Sigmoid colon (tissue), 6 donors: ENCODE measurements at regions not wholly inside any gene's neighbourhood (a gene's known extent, or its start where the extent isn't known, plus 50 kb on each side); places are given as distances from the start of the nearest gene placed in this dataset.

Source experiments
- DNase-seq: peaks from one replicate; pipeline ENCODE4 v3.0.0-alpha.2; 2019
- H3K27ac ChIP-seq, 4 donors: fragments of 200-600 bp; sonication (generic); one replicate each; pipeline ENCODE4 v1.5.1; 2016 to 2019; ENCODE audit warnings: mild to moderate bottlenecking in 1 of 4
- H3K27me3 ChIP-seq, 3 donors: fragments of 200-600 bp; sonication (generic); one replicate each; pipeline ENCODE4 v1.5.1; 2019; ENCODE audit warnings: mild to moderate bottlenecking in 1 of 3
- H3K36me3 ChIP-seq, 4 donors: fragments of 200-600 bp; sonication (generic); one replicate each; pipeline ENCODE4 v1.5.1; 2016 to 2019
- H3K4me1 ChIP-seq, 4 donors: fragments of 200-600 bp; sonication (generic); one replicate each; pipeline ENCODE4 v1.5.1; 2017 to 2019
- H3K4me3 ChIP-seq, 4 donors: fragments of 200-600 bp; sonication (generic); one replicate each; pipeline ENCODE4 v1.5.1; 2017 to 2019; ENCODE audit warnings: mild to moderate bottlenecking in 2 of 4, moderate library complexity in 1 of 4
- H3K9me3 ChIP-seq, 4 donors: fragments of 200-600 bp in 3 of 4; sonication (generic) in 3 of 4; one replicate each; pipeline versions ENCODE4 v1.5.1 to v1.6.1; 2013 to 2019
- CTCF ChIP-seq, 4 experiments: fragments of 450-650 bp in 3 of 4; fragments of 200-600 bp in 1 of 4; IDR thresholded peaks; one replicate each; pipeline ENCODE4 v1.5.1; 2016 to 2019; ENCODE audit warnings: antibody characterized with exemption in 4 of 4, mild to moderate bottlenecking in 3 of 4, moderate library complexity in 2 of 4
- EP300 ChIP-seq, 4 donors: sonication (generic); formaldehyde crosslinking; IDR thresholded peaks; one replicate each; pipeline ENCODE4 v1.6.1; 2017; ENCODE audit warnings: antibody characterized with exemption in 4 of 4
- POLR2A ChIP-seq, 2 donors: fragments of 450-650 bp; IDR thresholded peaks; one replicate each; pipeline ENCODE4 v1.6.1; 2016; ENCODE audit warnings: antibody characterized with exemption in 2 of 2, mild to moderate bottlenecking in 2 of 2, moderate library complexity in 2 of 2
- POLR2AphosphoS5 ChIP-seq, 4 donors: sonication (generic); formaldehyde crosslinking; IDR thresholded peaks; one replicate each; pipeline ENCODE4 v1.6.1; 2017; ENCODE audit warnings: antibody characterized with exemption in 4 of 4
- WGBS, 2 donors: extraction: QIAGEN DNeasy Blood & Tissue Kit; methylation state at CpG; one replicate each; pipeline ENCODE4 v1.1.7; 2013; 5-methylcytosine and 5-hydroxymethylcytosine counted together
- intact Hi-C: fragments of 100-400 bp; cut with DNase I; formaldehyde crosslinking; loops from one replicate; pipeline ENCODE4 v1.15.1; 2023
- donor health status: healthy with polysubstance abuse.
- donor health status: healthy.

- intact Hi-C loops, result no loop called here
- Histone ChIP-seq H3K27ac (no peak overlapping the region), H3K36me3 (no peaks in the 10 kb centered on the region), H3K4me1 (no peaks in the 10 kb centered on the region), H3K27me3 (no peaks in the 10 kb centered on the region), H3K4me3 (no peak overlapping the region), H3K9me3 (no peaks in the 10 kb centered on the region)
- WGBS, 2 donors, result 91% methylated on average over 1 of the region's 1 CpG
- DNase-seq, result no peak
- TF ChIP-seq POLR2AphosphoS5 (IDR thresholded peaks at IDR 0.05), result no peak
- no peak for TF ChIP-seq POLR2A (IDR thresholded peaks at IDR 0.05)
- TF ChIP-seq EP300 (IDR thresholded peaks at IDR 0.05), result no peak
- TF ChIP-seq CTCF (IDR thresholded peaks at IDR 0.05), result no peak
Measured at GRCh38 chr13:97528518-97528917, 94.5 kb downstream of the RAP2A start.

GRCh38 chr13:97534540-97534939 lies 100.6 kb downstream of the RAP2A start:
- H3K27me3 ChIP-seq, result no peaks in the 10 kb centered on the region
- no peak overlapping the region for H3K27ac ChIP-seq
- no peaks in the 10 kb centered on the region for H3K9me3 ChIP-seq
- intact Hi-C loops, result no loop called here
- no peaks in the 10 kb centered on the region for H3K4me1 ChIP-seq
- H3K36me3 ChIP-seq, result no peaks in the 10 kb centered on the region
- TF ChIP-seq POLR2A (IDR thresholded peaks at IDR 0.05), result no peak
- TF ChIP-seq POLR2AphosphoS5 (IDR thresholded peaks at IDR 0.05), result no peak
- TF ChIP-seq EP300 (IDR thresholded peaks at IDR 0.05), result no peak
- no peak for TF ChIP-seq CTCF (IDR thresholded peaks at IDR 0.05)
- DNase-seq, result no peak
- no peak overlapping the region for H3K4me3 ChIP-seq

- WGBS, 2 donors, result 67 to 73% methylated on average over 1 of the region's 1 CpG
Measured at GRCh38 chr13:97535614-97536013, 101.6 kb downstream of the RAP2A start.

GRCh38 chr13:97537110-97537509 lies 103.1 kb downstream of the RAP2A start:
- no peak overlapping the region for H3K27ac ChIP-seq

More at GRCh38 chr13:97535614-97536013, 101.6 kb downstream of the RAP2A start:
- peaks cover 0 to 2% (median 0%) of the 10 kb centered on the region in 4 donors for H3K4me1 ChIP-seq
- H3K36me3 ChIP-seq, result no peaks in the 10 kb centered on the region
- intact Hi-C loops, result no loop called here
- TF ChIP-seq EP300 (IDR thresholded peaks at IDR 0.05) (no peak), POLR2A (IDR thresholded peaks at IDR 0.05) (no peak), CTCF (IDR thresholded peaks at IDR 0.05) (no peak), POLR2AphosphoS5 (IDR thresholded peaks at IDR 0.05) (no peak)
- DNase-seq, result no peak
- no peaks in the 10 kb centered on the region for H3K9me3 ChIP-seq
- H3K4me3 ChIP-seq, result no peak overlapping the region
- no peaks in the 10 kb centered on the region for H3K27me3 ChIP-seq
- no peak overlapping the region for H3K27ac ChIP-seq

More at GRCh38 chr13:97537110-97537509, 103.1 kb downstream of the RAP2A start:
- WGBS, 2 donors, result 86 to 93% methylated on average over 1 of the region's 1 CpG
- intact Hi-C loops, result no loop called here
- DNase-seq, result no peak
- Histone ChIP-seq H3K27me3 (no peaks in the 10 kb centered on the region), H3K36me3 (no peaks in the 10 kb centered on the region), H3K4me1 (peaks cover 0 to 7% (median 0%) of the 10 kb centered on the region in 4 donors), H3K4me3 (no peak overlapping the region), H3K9me3 (no peaks in the 10 kb centered on the region)
- no peak for TF ChIP-seq CTCF (IDR thresholded peaks at IDR 0.05)
- no peak for TF ChIP-seq EP300 (IDR thresholded peaks at IDR 0.05)
- TF ChIP-seq POLR2A (IDR thresholded peaks at IDR 0.05), result no peak
- TF ChIP-seq POLR2AphosphoS5 (IDR thresholded peaks at IDR 0.05), result no peak
